ENCODE measurements at regions not wholly inside any gene's neighbourhood (a gene's known extent, or its start where the extent isn't known, plus 50 kb on each side); places are given as distances from the start of the nearest gene placed in this dataset.

DNA sequence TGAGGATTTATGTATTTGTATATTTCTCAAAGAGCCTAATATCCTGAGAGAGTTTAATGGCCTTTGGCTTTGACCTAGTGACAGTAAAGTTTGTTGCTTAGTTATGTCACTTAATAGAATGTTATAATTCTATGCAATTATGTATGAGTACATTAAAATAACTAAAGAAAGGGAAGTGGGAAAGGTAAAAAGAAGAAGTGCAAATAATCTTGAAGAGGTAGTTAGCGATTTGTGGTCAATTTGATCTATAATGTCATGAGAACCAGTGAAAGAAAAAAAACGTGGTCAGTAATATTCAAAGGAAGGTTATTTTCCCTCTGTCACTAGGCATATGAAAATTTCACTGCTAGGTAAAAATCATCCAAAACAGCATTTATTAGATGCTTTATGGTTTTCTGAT, 143.4 kb upstream of the LSM8 start:
- CTCF ChIA-PET = interaction anchor here (0.8 kb wide), 1 partner anchor 26 kb away, joined by 3 read pairs; no protein-coding TSS in a partner anchor
- H3K4me3 ChIP-seq = no peak overlapping the region
- ATAC-seq (no peak), DNase-seq (ENCODE audit: low read depth in 1 of 2, low spot score in 1 of 2) (no peak), FAIRE-seq (no peak)
- no peaks in the 10 kb centered on the region for H3K9me3 ChIP-seq
- WGBS (ENCODE audit: missing lambda C conversion rate) = 4% methylated on average over 2 of the region's 2 CpGs
- H3K27ac ChIP-seq = no peak overlapping the region
- no peaks in the 10 kb centered on the region for H3K4me1 ChIP-seq
- H3K4me2 ChIP-seq = no peak overlapping the region
- POLR2A ChIA-PET = no interaction called here
- TF ChIP-seq MAZ (IDR thresholded peaks at IDR 0.05; ENCODE audit: borderline replicate concordance, low read depth, low read length) (no peak), HOXA7 (CRISPR knock-in tag; IDR thresholded peaks at IDR 0.05) (no peak), HDAC2 (IDR thresholded peaks at IDR 0.05) (no peak), ZFP36 (IDR thresholded peaks at IDR 0.05; ENCODE audit: borderline replicate concordance, partially characterized antibody) (no peak), ZC3H11A (IDR thresholded peaks at IDR 0.05) (no peak), CHD4 (IDR thresholded peaks at IDR 0.05; ENCODE audit: borderline replicate concordance) (no peak), RARB (CRISPR knock-in tag; IDR thresholded peaks at IDR 0.05) (no peak), RFX5 (IDR thresholded peaks at IDR 0.05) (no peak), HOXB5 (CRISPR knock-in tag; IDR thresholded peaks at IDR 0.05) (no peak), HEYL (CRISPR knock-in tag; IDR thresholded peaks at IDR 0.05) (no peak), SREBF2 (IDR thresholded peaks at IDR 0.05) (no peak), JUN (IDR thresholded peaks at IDR 0.05) (no peak)
- TF ChIP-seq, protein P1, sequence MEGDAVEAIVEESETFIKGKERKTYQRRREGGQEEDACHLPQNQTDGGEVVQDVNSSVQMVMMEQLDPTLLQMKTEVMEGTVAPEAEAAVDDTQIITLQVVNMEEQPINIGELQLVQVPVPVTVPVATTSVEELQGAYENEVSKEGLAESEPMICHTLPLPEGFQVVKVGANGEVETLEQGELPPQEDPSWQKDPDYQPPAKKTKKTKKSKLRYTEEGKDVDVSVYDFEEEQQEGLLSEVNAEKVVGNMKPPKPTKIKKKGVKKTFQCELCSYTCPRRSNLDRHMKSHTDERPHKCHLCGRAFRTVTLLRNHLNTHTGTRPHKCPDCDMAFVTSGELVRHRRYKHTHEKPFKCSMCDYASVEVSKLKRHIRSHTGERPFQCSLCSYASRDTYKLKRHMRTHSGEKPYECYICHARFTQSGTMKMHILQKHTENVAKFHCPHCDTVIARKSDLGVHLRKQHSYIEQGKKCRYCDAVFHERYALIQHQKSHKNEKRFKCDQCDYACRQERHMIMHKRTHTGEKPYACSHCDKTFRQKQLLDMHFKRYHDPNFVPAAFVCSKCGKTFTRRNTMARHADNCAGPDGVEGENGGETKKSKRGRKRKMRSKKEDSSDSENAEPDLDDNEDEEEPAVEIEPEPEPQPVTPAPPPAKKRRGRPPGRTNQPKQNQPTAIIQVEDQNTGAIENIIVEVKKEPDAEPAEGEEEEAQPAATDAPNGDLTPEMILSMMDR (IDR thresholded peaks at IDR 0.05) = no peak

DNA sequence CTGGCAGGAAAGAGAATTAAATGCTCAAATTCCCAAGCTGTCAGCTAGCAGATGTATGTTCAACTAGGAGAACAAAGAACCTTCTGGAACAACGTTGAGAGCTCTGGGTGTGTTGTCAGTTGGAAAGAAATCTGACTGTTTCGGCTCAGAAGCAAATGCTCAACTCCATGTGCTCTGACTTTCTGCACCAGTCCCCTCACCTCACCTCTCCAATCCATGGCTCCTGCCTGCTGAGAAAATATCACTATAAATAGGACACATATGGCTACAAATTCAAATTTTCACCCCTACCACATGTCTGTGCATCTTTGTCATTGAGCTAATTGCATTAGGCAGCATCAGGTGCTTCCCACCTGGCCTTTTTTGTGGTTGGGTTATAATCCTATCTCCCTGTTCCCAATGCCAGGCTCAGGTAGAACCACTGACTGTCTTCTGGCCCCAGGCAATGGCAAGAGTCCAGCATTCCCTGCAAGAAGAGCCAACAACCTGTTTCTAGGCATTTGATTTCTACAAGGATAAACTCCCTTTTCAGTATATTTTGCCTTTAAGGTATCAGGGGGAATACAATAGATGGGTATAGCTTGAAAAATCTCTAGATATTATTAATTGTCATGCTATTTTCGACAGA, 142.6 kb upstream of the LSM8 start:
- ChIA-PET CTCF (interaction anchor here (0.8 kb wide), 1 partner anchor 25 kb away, joined by 3 read pairs; no protein-coding TSS in a partner anchor), POLR2A (no interaction called here)
- Histone ChIP-seq H3K27ac (no peak overlapping the region), H3K4me2 (no peak overlapping the region), H3K4me1 (no peaks in the 10 kb centered on the region), H3K4me3 (no peak overlapping the region), H3K9me3 (no peaks in the 10 kb centered on the region)
- no peak for FAIRE-seq
- DNase-seq (ENCODE audit: low read depth in 1 of 2, low spot score in 1 of 2) = no peak
- ATAC-seq = no peak
- 3% methylated on average over 3 of the region's 3 CpGs for WGBS (ENCODE audit: missing lambda C conversion rate)
- TF ChIP-seq, protein P2, sequence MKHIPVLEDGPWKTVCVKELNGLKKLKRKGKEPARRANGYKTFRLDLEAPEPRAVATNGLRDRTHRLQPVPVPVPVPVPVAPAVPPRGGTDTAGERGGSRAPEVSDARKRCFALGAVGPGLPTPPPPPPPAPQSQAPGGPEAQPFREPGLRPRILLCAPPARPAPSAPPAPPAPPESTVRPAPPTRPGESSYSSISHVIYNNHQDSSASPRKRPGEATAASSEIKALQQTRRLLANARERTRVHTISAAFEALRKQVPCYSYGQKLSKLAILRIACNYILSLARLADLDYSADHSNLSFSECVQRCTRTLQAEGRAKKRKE (CRISPR knock-in tag; IDR thresholded peaks at IDR 0.05; ENCODE audit: low read depth) = no peak
- TF ChIP-seq JUN (IDR thresholded peaks at IDR 0.05) = no peak
- TF ChIP-seq ZSCAN20 (CRISPR knock-in tag; IDR thresholded peaks at IDR 0.05) = no peak
- TF ChIP-seq ZC3H11A (IDR thresholded peaks at IDR 0.05) = no peak
- TF ChIP-seq TFCP2L1 (CRISPR knock-in tag; IDR thresholded peaks at IDR 0.05) = no peak
- TF ChIP-seq, protein P3, sequence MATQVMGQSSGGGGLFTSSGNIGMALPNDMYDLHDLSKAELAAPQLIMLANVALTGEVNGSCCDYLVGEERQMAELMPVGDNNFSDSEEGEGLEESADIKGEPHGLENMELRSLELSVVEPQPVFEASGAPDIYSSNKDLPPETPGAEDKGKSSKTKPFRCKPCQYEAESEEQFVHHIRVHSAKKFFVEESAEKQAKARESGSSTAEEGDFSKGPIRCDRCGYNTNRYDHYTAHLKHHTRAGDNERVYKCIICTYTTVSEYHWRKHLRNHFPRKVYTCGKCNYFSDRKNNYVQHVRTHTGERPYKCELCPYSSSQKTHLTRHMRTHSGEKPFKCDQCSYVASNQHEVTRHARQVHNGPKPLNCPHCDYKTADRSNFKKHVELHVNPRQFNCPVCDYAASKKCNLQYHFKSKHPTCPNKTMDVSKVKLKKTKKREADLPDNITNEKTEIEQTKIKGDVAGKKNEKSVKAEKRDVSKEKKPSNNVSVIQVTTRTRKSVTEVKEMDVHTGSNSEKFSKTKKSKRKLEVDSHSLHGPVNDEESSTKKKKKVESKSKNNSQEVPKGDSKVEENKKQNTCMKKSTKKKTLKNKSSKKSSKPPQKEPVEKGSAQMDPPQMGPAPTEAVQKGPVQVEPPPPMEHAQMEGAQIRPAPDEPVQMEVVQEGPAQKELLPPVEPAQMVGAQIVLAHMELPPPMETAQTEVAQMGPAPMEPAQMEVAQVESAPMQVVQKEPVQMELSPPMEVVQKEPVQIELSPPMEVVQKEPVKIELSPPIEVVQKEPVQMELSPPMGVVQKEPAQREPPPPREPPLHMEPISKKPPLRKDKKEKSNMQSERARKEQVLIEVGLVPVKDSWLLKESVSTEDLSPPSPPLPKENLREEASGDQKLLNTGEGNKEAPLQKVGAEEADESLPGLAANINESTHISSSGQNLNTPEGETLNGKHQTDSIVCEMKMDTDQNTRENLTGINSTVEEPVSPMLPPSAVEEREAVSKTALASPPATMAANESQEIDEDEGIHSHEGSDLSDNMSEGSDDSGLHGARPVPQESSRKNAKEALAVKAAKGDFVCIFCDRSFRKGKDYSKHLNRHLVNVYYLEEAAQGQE (IDR thresholded peaks at IDR 0.05) = no peak

DNA sequence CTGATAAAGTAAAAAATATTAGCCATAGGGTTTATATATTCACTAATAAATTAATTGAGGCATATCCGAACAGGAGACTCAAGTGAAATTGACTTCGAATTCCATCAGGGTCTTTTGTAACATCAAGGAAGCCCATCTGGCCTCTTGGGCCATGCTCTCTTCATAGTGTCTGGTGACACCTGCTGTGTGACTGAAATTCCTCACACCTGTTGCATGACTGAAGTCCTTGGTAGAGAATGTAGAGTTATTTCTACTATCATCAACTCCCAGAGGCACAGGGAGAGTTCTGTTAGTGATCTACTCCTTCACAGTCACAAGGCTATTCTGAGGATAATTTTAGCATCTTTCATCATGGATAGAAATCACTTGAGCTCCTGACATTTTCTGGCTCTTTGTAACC, 138.3 kb upstream of the LSM8 start:
- ChIA-PET CTCF (interaction anchor here (1.1 kb wide), 1 partner anchor 108 kb away, joined by 3 read pairs; no protein-coding TSS in a partner anchor), POLR2A (no interaction called here)
- FAIRE-seq (no peak), ATAC-seq (no peak), DNase-seq (ENCODE audit: low read depth in 1 of 2, low spot score in 1 of 2) (no peak)
- Histone ChIP-seq H3K9me3 (no peaks in the 10 kb centered on the region), H3K27ac (no peak overlapping the region), H3K4me3 (no peak overlapping the region), H3K4me1 (no peaks in the 10 kb centered on the region), H3K4me2 (no peak overlapping the region)
- WGBS (ENCODE audit: missing lambda C conversion rate) = 1% methylated on average over 2 of the region's 2 CpGs
- TF ChIP-seq CHD4 (IDR thresholded peaks at IDR 0.05; ENCODE audit: borderline replicate concordance) = no peak

Measured in A549 (cell line).